ENCODE measurements at regions not wholly inside any gene's neighbourhood (a gene's known extent, or its start where the extent isn't known, plus 50 kb on each side); places are given as distances from the start of the nearest gene placed in this dataset.

DNA sequence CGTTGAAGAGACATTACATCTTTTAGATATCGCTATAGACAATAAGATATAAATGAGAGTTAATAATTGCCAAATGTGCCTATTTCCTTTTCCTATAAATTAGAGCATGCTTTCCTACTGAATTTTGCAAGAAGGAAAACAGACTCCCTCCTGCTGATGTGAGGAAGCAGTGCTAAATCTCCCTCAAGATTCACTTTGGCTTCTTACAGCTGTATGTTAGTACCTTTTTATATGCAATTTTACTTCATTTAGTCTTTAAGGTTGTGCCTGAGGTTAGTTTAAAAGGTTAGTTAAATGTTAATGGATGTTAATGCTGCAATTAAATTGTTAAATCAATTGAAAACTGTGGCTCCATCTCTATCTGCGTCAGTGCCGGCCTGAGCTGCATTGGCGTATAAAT lies 728.8 kb downstream of the NR2F2 start:
- TF ChIP-seq, protein P1, sequence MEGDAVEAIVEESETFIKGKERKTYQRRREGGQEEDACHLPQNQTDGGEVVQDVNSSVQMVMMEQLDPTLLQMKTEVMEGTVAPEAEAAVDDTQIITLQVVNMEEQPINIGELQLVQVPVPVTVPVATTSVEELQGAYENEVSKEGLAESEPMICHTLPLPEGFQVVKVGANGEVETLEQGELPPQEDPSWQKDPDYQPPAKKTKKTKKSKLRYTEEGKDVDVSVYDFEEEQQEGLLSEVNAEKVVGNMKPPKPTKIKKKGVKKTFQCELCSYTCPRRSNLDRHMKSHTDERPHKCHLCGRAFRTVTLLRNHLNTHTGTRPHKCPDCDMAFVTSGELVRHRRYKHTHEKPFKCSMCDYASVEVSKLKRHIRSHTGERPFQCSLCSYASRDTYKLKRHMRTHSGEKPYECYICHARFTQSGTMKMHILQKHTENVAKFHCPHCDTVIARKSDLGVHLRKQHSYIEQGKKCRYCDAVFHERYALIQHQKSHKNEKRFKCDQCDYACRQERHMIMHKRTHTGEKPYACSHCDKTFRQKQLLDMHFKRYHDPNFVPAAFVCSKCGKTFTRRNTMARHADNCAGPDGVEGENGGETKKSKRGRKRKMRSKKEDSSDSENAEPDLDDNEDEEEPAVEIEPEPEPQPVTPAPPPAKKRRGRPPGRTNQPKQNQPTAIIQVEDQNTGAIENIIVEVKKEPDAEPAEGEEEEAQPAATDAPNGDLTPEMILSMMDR (IDR thresholded peaks at IDR 0.05): no peak
- no peak for TF ChIP-seq EP300 (IDR thresholded peaks at IDR 0.05)
- no peak for TF ChIP-seq POLR2A (IDR thresholded peaks at IDR 0.05)
- intact Hi-C loops (cut with DNase I): no loop called here
- no peaks in the 10 kb centered on the region for H3K4me1 ChIP-seq (ENCODE audit: insufficient read depth)
- no peak for DNase-seq
- H3K27ac ChIP-seq: no peak overlapping the region
- no peaks in the 10 kb centered on the region for H3K27me3 ChIP-seq
- no peaks in the 10 kb centered on the region for H3K36me3 ChIP-seq
- H3K9me3 ChIP-seq: no peaks in the 10 kb centered on the region
- H3K4me3 ChIP-seq: no peak overlapping the region
- WGBS, 3 donors: 47 to 57% (median 52%) methylated on average over 5 of the region's 5 CpGs

DNA sequence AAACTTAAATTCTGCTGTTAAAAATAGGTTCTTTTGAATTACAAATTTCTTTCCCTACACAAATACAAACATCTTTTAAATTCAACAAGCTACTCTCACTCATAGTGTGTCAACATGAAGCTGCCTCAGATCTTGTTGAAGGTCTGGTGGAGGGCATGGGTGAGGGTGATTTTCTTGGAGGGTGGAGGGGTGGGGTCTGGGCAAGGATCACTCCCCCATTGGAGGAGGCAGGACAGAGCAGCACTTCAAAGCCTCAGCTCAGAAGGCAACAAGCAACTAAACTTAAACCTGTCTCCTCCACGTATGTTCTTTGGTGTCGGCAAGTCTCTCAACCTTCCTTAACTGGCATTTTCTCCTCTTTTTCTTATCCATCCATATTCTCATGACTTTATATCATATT lies 730.9 kb downstream of the NR2F2 start:
- Histone ChIP-seq H3K4me1 (ENCODE audit: insufficient read depth) (no peaks in the 10 kb centered on the region), H3K27ac (no peak overlapping the region), H3K4me3 (no peak overlapping the region), H3K9me3 (no peaks in the 10 kb centered on the region), H3K27me3 (no peaks in the 10 kb centered on the region), H3K36me3 (no peaks in the 10 kb centered on the region)
- TF ChIP-seq POLR2A (IDR thresholded peaks at IDR 0.05) (no peak), EP300 (IDR thresholded peaks at IDR 0.05) (no peak)
- TF ChIP-seq, protein P1 (IDR thresholded peaks at IDR 0.05): no peak
- intact Hi-C loops (cut with DNase I): no loop called here
- 39 to 47% (median 44%) methylated on average over 2 of the region's 2 CpGs for WGBS, 3 donors
- DNase-seq: no peak

DNA sequence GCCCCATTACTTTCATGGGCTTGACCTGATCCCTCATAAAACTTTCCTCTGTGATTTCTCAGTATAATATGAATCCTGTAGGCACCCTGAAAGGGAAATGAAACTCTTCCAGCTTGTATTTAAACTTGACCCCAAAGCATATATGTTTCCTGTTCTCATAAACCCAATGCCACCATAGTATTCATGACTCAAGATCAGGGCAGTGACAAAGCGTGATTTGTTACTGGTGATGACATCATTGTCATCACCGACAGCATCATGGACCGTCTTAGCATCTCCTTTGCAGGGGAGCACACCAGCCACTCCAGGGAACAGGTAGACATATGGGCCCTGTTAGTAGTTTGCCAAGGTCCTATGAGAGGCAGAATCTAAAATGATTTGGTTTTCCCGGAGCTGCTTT lies 741.2 kb downstream of the NR2F2 start:
- H3K27me3 ChIP-seq: no peaks in the 10 kb centered on the region
- 77 to 79% (median 79%) methylated on average over 4 of the region's 4 CpGs for WGBS, 3 donors

DNA sequence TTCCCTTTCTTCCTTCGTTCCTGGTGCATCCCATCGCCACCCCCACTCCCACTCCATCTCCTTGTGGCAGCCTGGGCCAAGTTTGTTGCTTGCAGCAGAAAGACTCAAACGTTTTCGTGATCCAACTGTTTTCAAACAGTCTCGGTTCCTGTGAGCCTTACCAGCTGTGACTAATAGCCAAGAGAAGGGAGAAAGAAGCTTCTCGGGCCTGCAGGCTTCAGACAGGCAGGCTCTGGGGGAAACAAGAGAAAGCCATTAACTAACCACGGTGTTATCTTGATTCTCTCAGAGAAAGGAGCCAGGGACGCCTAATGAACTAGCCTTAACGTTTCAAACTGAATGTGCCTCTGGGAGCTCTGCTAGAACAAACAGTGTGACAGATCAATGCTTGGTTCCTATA lies 742.0 kb downstream of the NR2F2 start:
- Histone ChIP-seq H3K4me3 (no peak overlapping the region), H3K36me3 (no peaks in the 10 kb centered on the region), H3K27me3 (no peaks in the 10 kb centered on the region), H3K27ac (no peak overlapping the region), H3K4me1 (ENCODE audit: insufficient read depth) (no peaks in the 10 kb centered on the region), H3K9me3 (no peaks in the 10 kb centered on the region)
- intact Hi-C loops (cut with DNase I): no loop called here
- WGBS, 3 donors: 7 to 8% (median 7%) methylated on average over 9 of the region's 9 CpGs
- no peak for TF ChIP-seq POLR2A (IDR thresholded peaks at IDR 0.05)
- TF ChIP-seq, protein P1 (IDR thresholded peaks at IDR 0.05): no peak
- no peak for TF ChIP-seq EP300 (IDR thresholded peaks at IDR 0.05)
- DNase-seq: no peak

More for the DNA sequence above, 741.2 kb downstream of the NR2F2 start:
- no peak for TF ChIP-seq POLR2A (IDR thresholded peaks at IDR 0.05)
- TF ChIP-seq EP300 (IDR thresholded peaks at IDR 0.05): no peak
- TF ChIP-seq, protein P1 (IDR thresholded peaks at IDR 0.05): no peak
- Histone ChIP-seq H3K36me3 (no peaks in the 10 kb centered on the region), H3K4me3 (no peak overlapping the region), H3K27ac (no peak overlapping the region), H3K9me3 (no peaks in the 10 kb centered on the region), H3K4me1 (ENCODE audit: insufficient read depth) (no peaks in the 10 kb centered on the region)
- intact Hi-C loops (cut with DNase I): no loop called here
- DNase-seq: no peak

DNA sequence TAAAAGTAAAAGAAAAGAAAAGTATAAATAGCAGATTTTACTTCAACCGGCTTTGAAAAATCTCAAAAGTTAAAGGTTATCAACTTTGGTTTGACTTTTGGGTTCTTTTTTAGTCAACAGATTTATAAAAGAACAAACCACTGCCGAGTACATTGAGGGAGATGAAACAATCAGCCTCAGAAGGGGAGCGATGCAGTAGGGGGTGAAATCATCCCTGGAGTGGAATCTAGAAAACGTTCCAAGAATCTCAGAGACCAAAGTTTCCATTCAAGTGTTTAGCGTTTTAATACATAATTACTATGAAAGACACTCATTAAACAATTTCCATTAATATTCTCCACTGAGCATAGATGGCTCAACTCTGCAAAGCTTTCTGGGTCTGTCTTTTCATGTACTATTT lies 745.5 kb downstream of the NR2F2 start:
- intact Hi-C loops (cut with DNase I): no loop called here
- 15 to 19% (median 18%) methylated on average over 5 of the region's 5 CpGs for WGBS, 3 donors

More for the DNA sequence above, 745.5 kb downstream of the NR2F2 start:
- no peaks in the 10 kb centered on the region for H3K27me3 ChIP-seq
- H3K4me1 ChIP-seq (ENCODE audit: insufficient read depth): no peaks in the 10 kb centered on the region
- H3K36me3 ChIP-seq: no peaks in the 10 kb centered on the region
- H3K4me3 ChIP-seq: no peak overlapping the region
- H3K27ac ChIP-seq: no peak overlapping the region
- no peak for DNase-seq
- H3K9me3 ChIP-seq: no peaks in the 10 kb centered on the region
- TF ChIP-seq EP300 (IDR thresholded peaks at IDR 0.05): no peak
- TF ChIP-seq, protein P1 (IDR thresholded peaks at IDR 0.05): no peak

Measured in ovary (tissue), 7 donors.